ENCODE measurements at regions not wholly inside any gene's neighbourhood (a gene's known extent, or its start where the extent isn't known, plus 50 kb on each side); places are given as distances from the start of the nearest gene placed in this dataset.

GRCh38 chr12:18165422-18165871 is 75.5 kb upstream of the RERGL start:
- Histone ChIP-seq H3K27me3 (ENCODE audit: control insufficient read depth, insufficient read depth, low read length) (no peaks in the 10 kb centered on the region), H3K18ac (ENCODE audit: low read depth, low read length) (no peak overlapping the region), H3K4ac (ENCODE audit: low read depth, low read length) (no peak overlapping the region), H2AK5ac (ENCODE audit: low read depth, low read length) (no peak overlapping the region), H3K4me2 (ENCODE audit: low read depth, low read length) (peak overlapping the region; percentile 42), H4K20me1 (ENCODE audit: insufficient read depth, low read length) (no peaks in the 10 kb centered on the region), H3K56ac (ENCODE audit: extremely low read depth, insufficient read depth, low read length) (no peak overlapping the region), H4K91ac (ENCODE audit: insufficient read depth, low read depth, low read length) (no peak overlapping the region), H3K4me3 (ENCODE audit: insufficient read depth, low read depth, low read length) (peak overlapping the region; percentile 23; the same call in 1 of the 2 replicates), H3K79me1 (ENCODE audit: low read depth in 1 of 2, low read length in 2 of 2) (no peaks in the 10 kb centered on the region), H2BK20ac (ENCODE audit: low read depth, low read length) (no peak overlapping the region), H2BK5ac (ENCODE audit: low read depth, low read length, poor library complexity, severe bottlenecking) (no peak overlapping the region), H2BK15ac (ENCODE audit: low read depth, low read length) (no peak overlapping the region), H4K5ac (ENCODE audit: low read depth, low read length) (no peak overlapping the region), H3K9me3 (ENCODE audit: control insufficient read depth, insufficient read depth, low read length) (no peaks in the 10 kb centered on the region), H4K8ac (ENCODE audit: low read depth in 2 of 2, low read length in 2 of 2) (no peak overlapping the region), H3K9ac (ENCODE audit: low read depth, low read length) (no peak overlapping the region), H3K23ac (ENCODE audit: low read depth, low read length) (no peak overlapping the region), H2AK9ac (replicated peaks; ENCODE audit: low read depth, low read length, poor library complexity) (no peak overlapping the region), H3K36me3 (ENCODE audit: control insufficient read depth, insufficient read depth, low read length) (no peaks in the 10 kb centered on the region), H3K27ac (ENCODE audit: insufficient read depth, low read length) (no peak overlapping the region), H3K14ac (replicated peaks; ENCODE audit: low read depth, low read length) (no peak overlapping the region), H2BK120ac (ENCODE audit: low read depth, low read length) (no peak overlapping the region), H3K9me1 (ENCODE audit: insufficient read depth, low read length) (no peaks in the 10 kb centered on the region), H3K4me1 (ENCODE audit: control insufficient read depth, insufficient read depth, low read length) (no peaks in the 10 kb centered on the region; the same call in 1 of the 2 replicates), H2AFZ (replicated peaks; ENCODE audit: low read length, poor library complexity) (no peak overlapping the region)
- TF ChIP-seq CHD1 (IDR thresholded peaks at IDR 0.05; ENCODE audit: low read depth, low read length), result no peak
- TF ChIP-seq RAD21 (IDR thresholded peaks at IDR 0.05; ENCODE audit: low read length), result no peak
- TF ChIP-seq NFE2L2 (IDR thresholded peaks at IDR 0.05; ENCODE audit: low read depth, low read length), result no peak
- no peak for TF ChIP-seq SMC3 (IDR thresholded peaks at IDR 0.05; ENCODE audit: low read depth, low read length)
- no peak for TF ChIP-seq POLR2A (IDR thresholded peaks at IDR 0.05; ENCODE audit: low read depth, low read length)
- in situ Hi-C loops (cut with MboI; ENCODE audit: low sequenced_read_pairs) (no loop called here), intact Hi-C loops (cut with micrococcal nuclease) (no loop called here), dilution Hi-C loops (cut with HindIII; ENCODE audit: low sequenced_read_pairs, unreplicated experiment) (no loop called here)
- CTCF ChIA-PET, result no interaction called here
- POLR2A ChIA-PET (ENCODE audit: unreplicated experiment), result interaction anchor here (0.5 kb wide), 1 partner anchor 256 kb away, joined by 3 read pairs; no protein-coding TSS in a partner anchor
- peak; percentile 87 for ATAC-seq (ENCODE audit: low read depth)
- peak; percentile 20 for DNase-seq
- WGBS, 2 experiments (ENCODE audit: extremely low coverage in 2 of 2, insufficient read length in 1 of 2), result no CpG with 5 or more reads among the region's 2 CpGs
- BruUV-seq (replicated peaks), result no TSS peak
